ENCODE measurements at regions not wholly inside any gene's neighbourhood (a gene's known extent, or its start where the extent isn't known, plus 50 kb on each side); places are given as distances from the start of the nearest gene placed in this dataset.

- FAIRE-seq (no peak), DNase-seq (ENCODE audit: low read depth) (no peak)
- peaks cover 3% of the 10 kb centered on the region for H3K36me3 Mint-ChIP-seq (ENCODE audit: low read depth, unreplicated experiment)
- Histone ChIP-seq H3K27ac (ENCODE audit: low read depth, low read length) (no peak overlapping the region), H2AFZ (ENCODE audit: low read depth, low read length) (no peak overlapping the region), H3K4me1 (ENCODE audit: insufficient read depth, low read length) (peaks cover 32% of the 10 kb centered on the region), H3K9me3 (ENCODE audit: insufficient read depth, low read depth, low read length) (no peaks in the 10 kb centered on the region), H3K4me2 (ENCODE audit: low read length) (no peak overlapping the region), H3K27me3 (ENCODE audit: insufficient read depth, low read length) (peaks cover 7% of the 10 kb centered on the region), H3K36me3 (ENCODE audit: insufficient read depth, low read length) (no peaks in the 10 kb centered on the region), H3K79me2 (ENCODE audit: insufficient read depth, low read length) (peaks cover 3% of the 10 kb centered on the region), H3K4me3 (ENCODE audit: insufficient read depth, low read depth, low read length) (no peak overlapping the region), H4K20me1 (ENCODE audit: insufficient read depth, low read length) (peaks cover 83% of the 10 kb centered on the region), H3K9ac (ENCODE audit: low read length) (no peak overlapping the region)
- peaks cover 23% of the 10 kb centered on the region for H3K27me3 Mint-ChIP-seq (ENCODE audit: low read depth, unreplicated experiment)
- H3K4me3 Mint-ChIP-seq (ENCODE audit: unreplicated experiment): no peak overlapping the region
- TF ChIP-seq EZH2 (IDR thresholded peaks at IDR 0.05; ENCODE audit: insufficient read depth, low read length): no peak
- TF ChIP-seq CTCF (IDR thresholded peaks at IDR 0.05; ENCODE audit: insufficient read depth, low read depth, low read length): peak; percentile 51
- H3K9me3 Mint-ChIP-seq (ENCODE audit: unreplicated experiment): no peaks in the 10 kb centered on the region
- H3K4me1 Mint-ChIP-seq (ENCODE audit: low read depth, unreplicated experiment): peaks cover 12% of the 10 kb centered on the region
- H3K27ac Mint-ChIP-seq (ENCODE audit: unreplicated experiment): no peak overlapping the region
Measured at GRCh38 chr16:85369741-85370528, 243.2 kb upstream of the GSE1 start.

DNA sequence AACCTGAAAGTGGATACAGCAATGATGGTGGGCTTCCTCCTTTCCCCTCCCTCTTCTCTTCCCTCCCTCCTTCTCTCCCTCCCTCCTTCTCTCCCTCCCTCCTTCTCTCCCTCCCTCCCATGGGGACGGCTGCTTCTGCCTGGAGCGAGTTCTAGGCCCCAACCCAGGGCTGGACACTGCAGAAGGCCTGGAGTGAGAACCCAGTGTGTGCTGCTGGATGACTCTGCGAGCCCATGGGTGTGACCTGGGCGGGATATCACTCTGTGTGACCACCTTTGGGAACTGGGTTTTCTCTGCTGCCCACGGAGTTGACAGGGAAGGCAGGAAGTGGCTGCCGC is 242.6 kb upstream of the GSE1 start:
- Mint-ChIP-seq H3K9me3 (ENCODE audit: unreplicated experiment) (no peaks in the 10 kb centered on the region), H3K27me3 (ENCODE audit: low read depth, unreplicated experiment) (peaks cover 21% of the 10 kb centered on the region), H3K4me1 (ENCODE audit: low read depth, unreplicated experiment) (peaks cover 12% of the 10 kb centered on the region), H3K4me3 (ENCODE audit: unreplicated experiment) (no peak overlapping the region), H3K27ac (ENCODE audit: unreplicated experiment) (no peak overlapping the region), H3K36me3 (ENCODE audit: low read depth, unreplicated experiment) (no peaks in the 10 kb centered on the region)
- Histone ChIP-seq H3K9me3 (ENCODE audit: insufficient read depth, low read depth, low read length) (no peaks in the 10 kb centered on the region), H3K4me1 (ENCODE audit: insufficient read depth, low read length) (peaks cover 28% of the 10 kb centered on the region), H3K79me2 (ENCODE audit: insufficient read depth, low read length) (peaks cover 3% of the 10 kb centered on the region), H3K36me3 (ENCODE audit: insufficient read depth, low read length) (no peaks in the 10 kb centered on the region), H3K9ac (ENCODE audit: low read length) (no peak overlapping the region), H3K4me3 (ENCODE audit: insufficient read depth, low read depth, low read length) (no peak overlapping the region), H3K27ac (ENCODE audit: low read depth, low read length) (no peak overlapping the region), H4K20me1 (ENCODE audit: insufficient read depth, low read length) (peaks cover 81% of the 10 kb centered on the region), H2AFZ (ENCODE audit: low read depth, low read length) (no peak overlapping the region), H3K27me3 (ENCODE audit: insufficient read depth, low read length) (peaks cover 6% of the 10 kb centered on the region), H3K4me2 (ENCODE audit: low read length) (peak overlapping the region; percentile 17)
- DNase-seq (ENCODE audit: low read depth) (no peak), FAIRE-seq (no peak)
- TF ChIP-seq CTCF (IDR thresholded peaks at IDR 0.05; ENCODE audit: insufficient read depth, low read depth, low read length): no peak
- no peak for TF ChIP-seq EZH2 (IDR thresholded peaks at IDR 0.05; ENCODE audit: insufficient read depth, low read length)
